ENCODE measurements at regions not wholly inside any gene's neighbourhood (a gene's known extent, or its start where the extent isn't known, plus 50 kb on each side); places are given as distances from the start of the nearest gene placed in this dataset.
"Not testable (repeated sequence)": the region's sequence is repeated elsewhere in the genome, so short reads cannot be mapped to it uniquely, and the experiment has no call there.

GRCh38 chr21:9043089-9043488, 1478.3 kb upstream of the TPTE start:
- DNase-seq; H4K20me1 ChIP-seq (ENCODE audit: insufficient read depth, low read length); H3K4me2 ChIP-seq (replicated peaks; ENCODE audit: extremely low read depth, low read length, poor library complexity, severe bottlenecking); H3K36me3 Mint-ChIP-seq; intact Hi-C loops (cut with micrococcal nuclease); H3K4me1 ChIP-seq (ENCODE audit: control insufficient read depth in 1 of 2, insufficient read depth in 2 of 2, low read length in 2 of 2); H3K27me3 ChIP-seq (ENCODE audit: control insufficient read depth in 2 of 2, insufficient read depth in 2 of 2, low read length in 2 of 2); H3K4me3 ChIP-seq (replicated peaks in 1 of 3; ENCODE audit: low read depth in 2 of 3, low read length in 3 of 3); H3K27ac Mint-ChIP-seq; H3K9ac ChIP-seq (ENCODE audit: insufficient read depth, low read length, poor library complexity, severe bottlenecking); H3K79me2 ChIP-seq (ENCODE audit: insufficient read depth, low read length); H3K4me3 Mint-ChIP-seq; H3K4me1 Mint-ChIP-seq; H3K36me3 ChIP-seq (replicated peaks in 1 of 2; ENCODE audit: control insufficient read depth in 1 of 2, insufficient read depth in 2 of 2, low read length in 2 of 2); H3K27me3 Mint-ChIP-seq (ENCODE audit: low read depth in 3 of 3); H3K27ac ChIP-seq (ENCODE audit: low read depth in 1 of 2, low read length in 2 of 2); H2AFZ ChIP-seq (ENCODE audit: insufficient read depth, low read depth, low read length, poor library complexity, severe bottlenecking): not testable (repeated sequence)
- H3K9me3 ChIP-seq (replicated peaks in 1 of 2; ENCODE audit: control insufficient read depth in 1 of 2, insufficient read depth in 1 of 2, low read length in 2 of 2), result peaks cover 6 to 42% of the 10 kb centered on the region in 2 donors
- no CpG with 5 or more reads among the region's 38 CpGs for WGBS (ENCODE audit: insufficient coverage)
- peaks cover 3 to 37% (median 24%) of the 10 kb centered on the region in 7 donors for H3K9me3 Mint-ChIP-seq

- H2AFZ ChIP-seq (ENCODE audit: insufficient read depth, low read depth, low read length, poor library complexity, severe bottlenecking); H3K4me2 ChIP-seq (replicated peaks; ENCODE audit: extremely low read depth, low read length, poor library complexity, severe bottlenecking); H3K9ac ChIP-seq (ENCODE audit: insufficient read depth, low read length, poor library complexity, severe bottlenecking); H3K27ac ChIP-seq (ENCODE audit: low read depth in 1 of 2, low read length in 2 of 2); H3K36me3 ChIP-seq (replicated peaks in 1 of 2; ENCODE audit: control insufficient read depth in 1 of 2, insufficient read depth in 2 of 2, low read length in 2 of 2); H3K4me3 Mint-ChIP-seq; H3K27me3 ChIP-seq (ENCODE audit: control insufficient read depth in 2 of 2, insufficient read depth in 2 of 2, low read length in 2 of 2); intact Hi-C loops (cut with micrococcal nuclease); H3K9me3 ChIP-seq (replicated peaks in 1 of 2; ENCODE audit: control insufficient read depth in 1 of 2, insufficient read depth in 1 of 2, low read length in 2 of 2); H3K79me2 ChIP-seq (ENCODE audit: insufficient read depth, low read length); H3K27me3 Mint-ChIP-seq (ENCODE audit: low read depth in 3 of 3); H3K9me3 Mint-ChIP-seq; H4K20me1 ChIP-seq (ENCODE audit: insufficient read depth, low read length); H3K4me3 ChIP-seq (replicated peaks in 1 of 3; ENCODE audit: low read depth in 2 of 3, low read length in 3 of 3); DNase-seq; H3K27ac Mint-ChIP-seq; H3K4me1 ChIP-seq (ENCODE audit: control insufficient read depth in 1 of 2, insufficient read depth in 2 of 2, low read length in 2 of 2); H3K36me3 Mint-ChIP-seq; H3K4me1 Mint-ChIP-seq: not testable (repeated sequence)
- 81% methylated on average over 3 of the region's 14 CpGs for WGBS (ENCODE audit: insufficient coverage)
Observed at GRCh38 chr21:9046870-9047269, 1474.5 kb upstream of the TPTE start.

GRCh38 chr21:9067515-9067914, 1453.9 kb upstream of the TPTE start:
- H3K27ac ChIP-seq (ENCODE audit: low read depth in 1 of 2, low read length in 2 of 2); H3K27me3 Mint-ChIP-seq (ENCODE audit: low read depth in 3 of 3); H3K4me3 ChIP-seq (replicated peaks in 1 of 3; ENCODE audit: low read depth in 2 of 3, low read length in 3 of 3); H4K20me1 ChIP-seq (ENCODE audit: insufficient read depth, low read length); DNase-seq; H3K27ac Mint-ChIP-seq; intact Hi-C loops (cut with micrococcal nuclease); H3K9me3 Mint-ChIP-seq; H3K27me3 ChIP-seq (ENCODE audit: control insufficient read depth in 2 of 2, insufficient read depth in 2 of 2, low read length in 2 of 2); H3K79me2 ChIP-seq (ENCODE audit: insufficient read depth, low read length); H3K4me1 Mint-ChIP-seq; H3K9ac ChIP-seq (ENCODE audit: insufficient read depth, low read length, poor library complexity, severe bottlenecking); H2AFZ ChIP-seq (ENCODE audit: insufficient read depth, low read depth, low read length, poor library complexity, severe bottlenecking); H3K36me3 ChIP-seq (replicated peaks in 1 of 2; ENCODE audit: control insufficient read depth in 1 of 2, insufficient read depth in 2 of 2, low read length in 2 of 2); H3K4me3 Mint-ChIP-seq; H3K4me1 ChIP-seq (ENCODE audit: control insufficient read depth in 1 of 2, insufficient read depth in 2 of 2, low read length in 2 of 2); H3K36me3 Mint-ChIP-seq; H3K4me2 ChIP-seq (replicated peaks; ENCODE audit: extremely low read depth, low read length, poor library complexity, severe bottlenecking): not testable (repeated sequence)
- H3K9me3 ChIP-seq (replicated peaks in 1 of 2; ENCODE audit: control insufficient read depth in 1 of 2, insufficient read depth in 1 of 2, low read length in 2 of 2), result peaks cover 0 to 11% of the 10 kb centered on the region in 2 donors
- WGBS (ENCODE audit: insufficient coverage), result no CpG with 5 or more reads among the region's 6 CpGs

GRCh38 chr21:9068622-9069021, 1452.8 kb upstream of the TPTE start:
- DNase-seq; H4K20me1 ChIP-seq (ENCODE audit: insufficient read depth, low read length); H3K36me3 ChIP-seq (replicated peaks in 1 of 2; ENCODE audit: control insufficient read depth in 1 of 2, insufficient read depth in 2 of 2, low read length in 2 of 2); H3K4me1 Mint-ChIP-seq; H3K9ac ChIP-seq (ENCODE audit: insufficient read depth, low read length, poor library complexity, severe bottlenecking); H3K4me1 ChIP-seq (ENCODE audit: control insufficient read depth in 1 of 2, insufficient read depth in 2 of 2, low read length in 2 of 2); H3K79me2 ChIP-seq (ENCODE audit: insufficient read depth, low read length); H3K27ac Mint-ChIP-seq; H3K36me3 Mint-ChIP-seq; H3K27me3 Mint-ChIP-seq (ENCODE audit: low read depth in 3 of 3); H3K4me3 ChIP-seq (replicated peaks in 1 of 3; ENCODE audit: low read depth in 2 of 3, low read length in 3 of 3); H3K27me3 ChIP-seq (ENCODE audit: control insufficient read depth in 2 of 2, insufficient read depth in 2 of 2, low read length in 2 of 2); H3K4me3 Mint-ChIP-seq; H2AFZ ChIP-seq (ENCODE audit: insufficient read depth, low read depth, low read length, poor library complexity, severe bottlenecking); H3K4me2 ChIP-seq (replicated peaks; ENCODE audit: extremely low read depth, low read length, poor library complexity, severe bottlenecking); H3K9me3 Mint-ChIP-seq; intact Hi-C loops (cut with micrococcal nuclease); H3K27ac ChIP-seq (ENCODE audit: low read depth in 1 of 2, low read length in 2 of 2): not testable (repeated sequence)
- 100% methylated on average over 4 of the region's 11 CpGs for WGBS (ENCODE audit: insufficient coverage)
- H3K9me3 ChIP-seq (replicated peaks in 1 of 2; ENCODE audit: control insufficient read depth in 1 of 2, insufficient read depth in 1 of 2, low read length in 2 of 2), result peaks cover 0 to 13% of the 10 kb centered on the region in 2 donors

Data from CD14-positive monocyte (primary cell).